GM18508 (cell line): ENCODE measurements at regions not wholly inside any gene's neighbourhood (a gene's known extent, or its start where the extent isn't known, plus 50 kb on each side); places are given as distances from the start of the nearest gene placed in this dataset.

Experiments used
- ATAC-seq: cut with Tn5 transposase; IDR thresholded peaks from one replicate; pipeline ENCODE4 v1.9.1; 2021; ENCODE audit warnings: moderate number of reproducible peaks; ENCODE audit not compliant: insufficient read depth, unreplicated experiment

DNA sequence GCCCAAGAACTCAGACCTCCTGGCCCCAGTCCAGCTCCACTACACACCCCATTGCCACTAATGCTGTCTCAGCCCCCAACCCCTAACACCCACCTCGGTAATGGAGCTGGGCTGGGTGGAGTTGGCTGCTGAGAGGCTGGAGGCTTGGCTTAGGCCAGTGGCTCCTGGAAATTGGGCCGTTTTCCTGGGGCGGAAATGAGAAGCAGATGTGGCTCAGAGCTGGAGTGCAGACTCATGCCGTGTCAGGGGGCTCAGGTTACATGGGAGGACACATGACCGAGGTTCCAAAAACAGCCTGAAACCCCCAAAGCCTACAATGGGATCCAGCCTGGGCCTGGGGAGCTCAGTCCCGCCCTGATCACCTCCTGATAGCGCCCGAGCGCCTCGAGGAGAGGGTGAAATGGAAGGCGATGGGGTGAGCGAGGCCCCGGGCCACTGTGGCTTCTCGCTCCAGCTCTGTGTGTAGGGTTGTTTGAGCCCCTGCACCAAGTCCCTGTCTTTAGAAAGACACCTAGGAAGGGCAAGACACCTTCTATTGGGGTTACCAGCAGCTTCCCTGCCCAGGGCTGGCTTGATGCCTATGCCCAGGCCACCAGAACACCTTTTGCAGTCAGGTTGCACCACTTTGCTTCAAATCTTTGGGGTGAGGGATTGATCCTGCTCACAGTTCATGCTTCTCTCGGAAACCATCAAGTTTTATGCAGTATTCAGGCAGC is 175.7 kb upstream of the HAAO start:
- ATAC-seq, result no peak

DNA sequence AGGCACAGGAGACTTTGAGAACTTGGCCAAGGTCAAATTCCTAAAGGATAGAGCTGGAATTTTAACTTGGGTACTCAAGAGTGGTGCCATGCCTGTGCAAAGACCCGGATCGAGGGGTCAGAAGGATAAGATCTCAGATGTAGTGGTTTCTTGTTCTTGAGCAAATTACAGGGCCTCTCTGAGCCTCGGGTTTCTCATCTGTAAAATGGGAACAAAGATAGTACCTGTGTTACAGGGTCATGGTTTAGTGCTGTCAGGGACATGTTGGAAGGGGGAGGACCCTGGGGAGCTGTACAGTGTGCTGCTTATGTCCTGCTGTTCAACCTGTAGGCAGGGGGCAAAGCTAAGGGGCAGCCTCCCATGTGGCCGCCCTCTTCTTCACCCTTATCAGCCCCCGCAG is 173.5 kb upstream of the HAAO start:
- no peak for ATAC-seq

DNA sequence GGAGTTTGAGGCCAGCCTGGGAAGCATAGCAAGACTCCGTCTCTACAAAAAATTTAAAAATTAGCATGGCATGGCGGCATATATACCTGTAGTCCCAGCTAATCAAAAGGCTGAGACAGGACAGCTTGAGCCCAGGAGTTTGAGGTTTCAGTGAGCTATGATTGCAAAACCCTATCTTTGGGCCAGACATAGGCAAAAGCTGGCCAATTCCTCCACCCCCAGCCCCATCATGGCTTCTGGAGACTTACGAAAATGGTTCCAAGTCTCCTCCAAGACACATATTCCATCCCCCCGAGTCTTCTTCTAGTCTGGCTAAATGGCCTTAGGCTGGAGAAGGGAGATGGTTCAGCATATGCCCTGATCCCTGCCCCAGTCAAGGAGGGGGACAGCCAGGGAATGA is 172.8 kb upstream of the HAAO start:
- no peak for ATAC-seq

DNA sequence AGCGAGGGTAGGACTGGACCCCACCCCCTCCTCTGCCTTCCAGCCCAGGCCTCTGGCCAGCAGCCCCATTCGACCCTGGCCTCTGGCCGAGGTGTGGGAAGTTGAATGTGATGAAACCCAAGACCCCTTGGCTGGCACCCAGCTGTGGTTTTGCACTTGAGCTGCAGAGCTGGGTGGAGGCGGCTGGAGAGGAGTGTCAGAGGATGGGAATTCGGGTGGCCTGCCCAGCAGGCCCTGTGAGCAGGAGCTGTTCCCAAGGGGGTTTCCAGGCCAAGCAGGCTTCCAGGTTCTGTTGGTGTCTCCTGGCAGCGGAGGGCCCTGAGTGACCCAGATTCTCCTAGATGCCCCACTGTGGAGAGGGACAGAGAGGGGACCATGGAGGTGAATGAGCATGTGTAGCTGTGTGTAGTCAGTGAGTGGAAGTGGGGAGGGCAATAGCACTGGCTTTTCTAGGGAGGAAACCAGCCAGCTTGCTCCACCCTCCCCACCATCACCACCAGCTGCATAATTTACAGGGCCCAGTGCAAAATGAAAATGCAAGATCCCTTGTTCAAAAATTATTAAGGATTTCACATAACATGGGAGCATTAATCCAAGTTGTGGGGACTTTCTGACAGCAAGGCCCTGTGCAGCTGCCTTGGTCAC is 172.2 kb upstream of the HAAO start:
- ATAC-seq, result no peak

DNA sequence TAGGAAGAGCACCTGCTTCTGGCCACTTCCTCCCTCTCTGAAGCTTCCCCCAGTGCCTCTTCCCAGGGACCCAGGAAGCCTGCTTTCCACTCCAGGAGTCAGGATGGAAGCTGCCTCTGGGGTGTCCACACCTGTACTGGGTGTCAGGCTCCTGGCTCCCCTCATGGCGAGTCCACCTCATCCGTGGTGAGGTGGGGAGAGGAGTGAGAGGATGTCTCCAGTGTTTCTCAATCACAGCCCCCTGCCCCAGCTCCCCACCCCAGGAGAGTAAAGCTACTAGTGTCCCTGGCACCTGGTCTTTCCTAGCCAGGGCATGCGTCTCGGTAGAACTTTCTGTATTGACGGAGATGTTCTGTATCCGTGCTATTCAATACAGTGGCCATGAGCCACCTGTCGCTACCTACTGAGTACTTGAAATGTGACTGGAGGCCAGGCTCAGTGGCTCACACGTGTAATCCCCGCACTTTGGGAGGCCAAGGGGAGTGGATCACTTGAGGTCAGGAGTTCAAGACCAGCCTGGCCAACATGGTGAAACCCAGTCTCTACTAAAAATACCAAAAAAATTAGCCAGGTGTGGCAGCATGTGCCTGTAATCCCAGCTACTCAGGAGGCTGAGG is 171.2 kb upstream of the HAAO start:
- ATAC-seq, result no peak

DNA sequence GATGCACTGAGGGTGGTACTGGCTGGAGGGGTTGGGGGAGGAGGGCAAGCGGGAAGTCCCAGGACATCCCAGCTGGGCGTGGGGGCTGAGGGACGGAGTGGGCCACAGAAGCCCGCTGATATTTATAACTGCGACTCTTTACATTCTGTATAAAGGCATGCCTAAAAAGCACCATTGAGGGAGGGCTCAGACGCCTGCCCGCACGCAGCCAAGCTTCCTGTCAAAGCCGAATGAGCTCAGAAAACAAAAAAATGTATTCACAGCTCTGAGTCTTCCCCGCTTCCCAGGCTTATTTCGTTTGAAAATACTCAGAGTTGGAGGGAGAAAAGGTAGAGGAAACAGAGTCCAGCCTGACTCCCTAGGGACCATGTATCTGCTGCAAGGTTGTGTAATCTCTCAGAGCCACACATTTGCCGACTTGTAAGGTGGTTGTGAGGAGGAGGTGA is 170.1 kb upstream of the HAAO start:
- ATAC-seq, result no peak

DNA sequence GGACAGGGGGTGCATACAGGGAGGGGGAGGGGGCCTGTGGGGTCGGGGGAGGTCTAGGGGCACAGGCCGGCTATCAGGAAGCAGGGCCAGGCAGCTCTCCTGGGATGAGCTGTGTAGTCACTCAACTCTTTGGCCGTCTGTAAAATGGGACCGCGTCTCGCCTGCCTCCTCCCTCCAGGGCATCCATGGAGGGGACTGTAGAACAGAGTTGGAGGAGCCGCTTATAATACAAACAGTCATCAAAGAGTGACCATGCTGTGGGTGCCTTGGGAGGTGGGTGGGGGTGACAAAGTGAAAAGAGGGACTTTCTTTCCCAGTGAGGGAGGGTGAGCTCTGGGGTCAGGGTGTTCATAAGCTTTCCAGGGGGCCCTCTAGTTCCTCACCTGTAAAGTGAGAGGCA is 169.6 kb upstream of the HAAO start:
- ATAC-seq, result no peak

DNA sequence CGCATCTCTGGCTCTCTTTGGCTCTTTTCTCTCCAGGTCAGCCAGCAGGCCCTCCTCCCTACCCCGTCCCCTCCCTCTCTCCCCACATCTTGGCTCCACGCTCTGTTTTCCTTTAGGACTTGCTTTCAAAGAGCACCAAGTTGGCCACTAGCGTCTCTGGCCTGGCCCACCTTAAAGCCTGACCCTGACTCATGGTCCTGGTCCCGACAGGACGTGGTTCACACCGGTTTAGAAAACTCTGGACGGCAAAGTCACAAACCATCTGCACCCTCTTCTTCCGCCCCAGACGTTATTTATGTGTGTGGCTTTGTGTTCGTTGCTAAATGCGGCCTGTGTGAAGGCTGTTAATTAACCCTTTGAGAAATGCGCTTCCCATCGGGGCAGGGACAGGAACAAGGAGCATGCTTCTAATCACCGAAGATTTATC is 169.0 kb upstream of the HAAO start:
- no peak for ATAC-seq

DNA sequence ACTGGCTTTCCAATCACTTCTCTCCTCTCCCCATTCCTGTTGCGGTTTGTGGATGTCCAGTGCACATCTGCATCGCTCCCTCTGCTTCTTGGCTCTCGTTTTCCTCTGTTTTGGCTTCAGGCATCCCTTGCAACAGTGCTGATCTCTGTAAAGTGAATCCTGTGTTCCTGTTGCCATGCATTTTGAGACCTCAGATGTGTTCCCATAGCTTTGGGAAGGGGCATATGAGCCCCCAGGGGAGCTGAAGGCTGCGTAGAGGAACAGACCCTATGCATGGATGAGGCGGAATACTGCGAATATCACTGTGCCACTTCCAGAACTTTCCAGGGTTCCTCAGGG is 168.4 kb upstream of the HAAO start:
- ATAC-seq, result no peak

DNA sequence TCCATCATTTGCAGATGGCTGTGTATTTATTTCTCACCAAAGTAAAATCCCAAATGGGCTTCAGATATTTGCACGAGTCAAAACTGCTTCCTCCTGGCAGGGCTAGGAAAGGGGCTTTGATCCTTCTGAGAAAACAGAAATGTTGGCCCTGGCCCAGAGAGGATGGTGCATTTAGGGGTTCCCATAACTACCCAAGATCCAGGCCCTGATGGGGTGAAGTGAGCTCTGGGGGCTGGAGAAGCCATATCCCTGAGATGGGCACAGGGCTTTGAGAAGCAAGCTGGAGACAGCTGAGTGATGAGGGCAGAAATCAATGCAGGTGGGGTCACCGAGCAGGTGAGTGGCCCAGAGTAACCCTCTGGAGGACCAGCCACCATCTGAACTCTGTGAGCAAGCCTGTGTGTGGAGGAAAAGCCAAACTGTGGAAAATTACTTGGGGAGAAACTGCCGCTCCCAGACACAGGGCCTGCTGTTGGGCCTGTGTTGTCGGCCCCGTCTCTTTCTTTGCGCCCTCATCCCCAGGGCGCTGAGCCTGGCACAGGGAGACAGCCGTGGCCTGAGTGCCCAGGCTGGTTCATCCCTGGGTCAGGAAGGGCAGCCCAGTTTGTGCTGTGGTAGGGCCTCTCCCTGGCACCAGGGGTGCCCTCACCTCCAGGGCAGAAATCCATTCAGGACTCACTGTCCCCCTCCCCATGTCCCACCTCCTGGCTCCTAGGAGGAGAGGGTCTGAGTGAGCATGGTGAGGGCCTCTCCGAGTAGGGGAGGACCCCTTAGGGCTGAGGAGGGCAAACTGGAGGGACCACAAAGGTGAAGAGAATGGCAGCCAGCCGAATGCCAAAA is 167.8 kb upstream of the HAAO start:
- no peak for ATAC-seq

DNA sequence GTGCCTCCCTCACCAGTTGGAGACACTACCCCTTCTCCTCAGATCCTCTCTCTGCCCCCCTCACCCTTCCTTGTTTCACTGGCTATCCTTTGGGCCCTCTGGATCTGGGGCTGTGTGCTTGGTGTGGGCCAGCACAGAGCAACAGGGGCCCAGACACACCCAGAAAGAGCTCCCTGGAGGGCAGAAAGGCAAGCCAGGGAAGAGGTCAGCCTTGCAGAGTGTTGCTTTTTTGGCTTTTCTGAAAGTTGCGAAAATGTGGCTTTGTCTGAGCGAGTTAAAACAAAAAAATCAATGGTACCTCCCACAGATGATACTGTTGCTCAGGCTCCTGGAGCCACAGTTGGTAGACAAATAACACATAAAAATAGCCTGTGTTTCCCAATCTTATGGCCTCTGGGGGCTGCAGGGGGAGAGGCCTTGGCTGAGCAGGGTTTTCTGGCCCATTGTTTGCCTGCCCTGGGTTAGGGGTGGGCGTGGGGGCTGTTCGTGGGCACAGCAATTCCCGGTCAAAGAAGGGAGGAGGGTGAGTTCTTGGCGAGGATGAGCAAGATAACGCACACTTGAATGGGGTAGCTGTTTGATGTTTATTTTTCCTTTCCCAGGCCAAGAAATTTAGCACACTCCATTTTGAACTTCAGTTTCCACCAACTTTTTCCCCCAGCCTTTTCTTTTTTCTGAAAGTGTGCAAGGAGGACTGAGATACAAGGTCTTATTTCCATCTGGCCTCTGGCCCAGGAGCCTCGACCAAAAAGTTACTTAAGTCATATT is 167.0 kb upstream of the HAAO start:
- ATAC-seq, result no peak

DNA sequence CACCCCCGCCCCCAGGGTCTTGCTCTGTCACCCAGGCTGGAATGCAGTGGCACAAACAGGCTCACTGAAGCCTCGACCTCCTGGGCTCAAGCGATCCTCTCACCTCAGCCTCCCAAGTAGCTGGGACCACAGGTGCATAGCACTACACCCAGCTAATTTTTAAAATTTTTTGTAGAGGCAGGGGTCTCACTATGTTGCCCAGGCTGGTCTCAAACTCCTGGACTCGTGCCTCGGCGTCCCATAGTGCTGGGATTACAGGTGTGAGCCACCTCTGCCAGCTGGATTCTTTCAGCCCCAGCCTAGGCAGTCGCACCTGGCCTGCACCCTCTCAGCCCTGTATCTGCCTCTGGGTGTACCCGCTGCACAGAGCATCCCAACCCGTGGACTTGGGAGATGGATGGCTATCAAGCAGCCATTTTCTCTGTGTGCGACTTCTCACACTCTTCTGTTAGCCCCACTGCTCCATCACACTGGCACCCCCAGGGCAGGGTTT is 166.4 kb upstream of the HAAO start:
- ATAC-seq, result no peak

DNA sequence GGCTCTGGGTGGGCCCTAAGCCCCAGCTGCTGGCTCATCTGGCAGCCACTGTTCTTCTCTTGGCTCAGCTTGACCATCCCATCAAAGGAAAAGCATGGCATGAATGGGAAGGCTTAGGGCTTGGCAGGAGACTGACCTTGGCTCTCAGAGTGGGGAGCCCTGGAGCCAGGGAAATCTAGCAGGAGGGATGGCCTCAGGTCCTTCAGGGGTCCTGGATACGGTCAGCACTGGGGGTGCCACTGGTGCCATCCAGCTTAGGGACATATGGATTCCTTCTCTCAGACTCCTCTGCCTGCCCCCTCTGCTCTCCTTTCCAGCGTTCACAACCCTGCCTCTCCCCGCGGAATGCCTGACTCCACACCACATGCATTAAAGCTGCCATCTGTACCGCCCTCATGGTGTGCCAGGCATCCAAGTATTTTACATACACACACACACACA is 165.5 kb upstream of the HAAO start:
- no peak for ATAC-seq

DNA sequence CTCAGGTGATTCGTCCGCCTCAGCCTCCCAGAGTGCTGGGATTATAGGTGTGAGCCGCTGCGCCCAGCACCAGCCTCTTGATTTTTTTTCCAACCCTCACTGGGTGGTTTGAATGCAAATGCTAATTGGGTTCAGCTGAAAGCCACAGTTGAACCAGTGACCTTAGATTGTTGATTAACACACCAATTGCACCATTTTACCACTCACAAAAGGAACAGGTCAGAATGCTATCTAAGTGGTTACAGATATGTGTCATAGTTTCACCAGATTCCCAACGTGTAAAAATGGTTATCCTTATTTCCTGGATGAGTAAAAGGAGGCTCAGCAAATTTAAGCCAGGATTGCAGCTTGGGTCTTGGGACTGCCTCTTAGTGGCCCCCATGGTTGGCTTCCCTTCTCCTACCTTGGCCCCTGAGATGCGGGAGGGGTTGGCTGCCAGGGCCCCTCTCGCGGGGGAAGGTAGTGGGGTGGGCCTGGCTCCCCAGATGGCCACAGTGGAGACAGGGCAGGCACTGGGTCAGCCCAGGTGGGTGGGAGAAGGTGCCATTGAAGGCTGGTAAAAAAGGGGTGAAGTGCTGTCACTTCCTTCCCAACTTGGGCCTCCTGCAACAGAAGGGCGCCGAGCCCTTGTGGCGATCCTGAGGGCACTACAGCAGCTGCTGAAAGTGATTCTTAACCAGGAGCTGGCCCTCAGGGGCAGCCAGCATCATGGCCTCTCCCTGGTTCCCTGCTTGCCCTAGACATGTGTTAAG is 164.9 kb upstream of the HAAO start:
- no peak for ATAC-seq

DNA sequence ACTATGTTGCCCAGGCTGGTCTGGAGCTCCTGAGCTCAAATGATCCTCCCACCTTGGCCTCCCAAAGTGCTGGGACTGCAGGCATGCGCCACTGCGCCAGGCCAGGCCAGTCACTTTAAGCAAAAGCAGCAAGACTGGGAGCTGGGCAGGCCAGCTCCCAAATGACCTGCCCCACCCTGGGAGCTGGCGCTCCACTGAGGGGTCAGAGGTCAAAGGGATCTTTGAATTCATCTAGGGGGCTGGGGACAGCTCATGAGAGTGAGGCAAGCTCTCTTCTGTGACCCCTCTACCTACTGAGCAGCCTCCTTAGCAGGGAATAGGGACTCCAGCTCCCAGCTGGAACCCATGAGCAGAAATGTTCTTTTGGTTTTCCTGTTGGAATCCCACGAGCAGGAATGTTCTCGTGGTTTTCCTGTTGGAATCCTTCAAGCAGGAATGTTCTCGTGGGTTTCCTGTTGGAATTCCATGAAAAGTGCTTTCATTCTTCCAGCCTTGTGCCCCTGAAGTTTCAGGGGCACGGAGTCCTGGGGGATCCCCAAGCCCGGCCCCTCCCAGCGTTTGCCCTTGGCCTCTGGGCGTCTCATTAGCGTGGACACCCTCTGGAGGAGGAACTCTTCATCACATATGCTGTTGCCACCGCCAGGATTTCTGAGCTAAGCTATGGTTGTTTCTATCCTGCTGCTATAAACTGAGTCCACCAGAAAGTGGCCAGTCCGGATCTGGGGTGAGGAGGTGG is 162.0 kb upstream of the HAAO start:
- ATAC-seq, result no peak

DNA sequence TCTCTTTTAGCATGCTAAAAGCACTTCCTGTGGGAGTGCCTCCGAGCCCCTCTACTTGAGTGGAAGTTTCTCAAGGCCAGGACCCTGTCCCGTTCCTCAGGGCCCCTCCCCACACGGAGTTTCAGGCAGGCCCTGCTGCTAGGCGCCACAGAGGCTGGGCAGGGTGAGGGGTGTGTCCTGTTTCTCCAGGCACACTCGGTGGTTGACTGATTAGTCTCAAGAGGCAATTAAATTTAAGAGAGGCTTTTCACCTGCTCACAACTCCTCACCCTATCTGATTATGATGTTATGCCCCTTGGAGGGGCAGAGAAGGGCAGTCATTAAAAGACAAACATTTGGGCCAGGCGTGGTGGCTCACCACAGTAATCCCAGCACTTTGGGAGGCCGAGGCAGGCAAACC is 160.8 kb upstream of the HAAO start:
- no peak for ATAC-seq

DNA sequence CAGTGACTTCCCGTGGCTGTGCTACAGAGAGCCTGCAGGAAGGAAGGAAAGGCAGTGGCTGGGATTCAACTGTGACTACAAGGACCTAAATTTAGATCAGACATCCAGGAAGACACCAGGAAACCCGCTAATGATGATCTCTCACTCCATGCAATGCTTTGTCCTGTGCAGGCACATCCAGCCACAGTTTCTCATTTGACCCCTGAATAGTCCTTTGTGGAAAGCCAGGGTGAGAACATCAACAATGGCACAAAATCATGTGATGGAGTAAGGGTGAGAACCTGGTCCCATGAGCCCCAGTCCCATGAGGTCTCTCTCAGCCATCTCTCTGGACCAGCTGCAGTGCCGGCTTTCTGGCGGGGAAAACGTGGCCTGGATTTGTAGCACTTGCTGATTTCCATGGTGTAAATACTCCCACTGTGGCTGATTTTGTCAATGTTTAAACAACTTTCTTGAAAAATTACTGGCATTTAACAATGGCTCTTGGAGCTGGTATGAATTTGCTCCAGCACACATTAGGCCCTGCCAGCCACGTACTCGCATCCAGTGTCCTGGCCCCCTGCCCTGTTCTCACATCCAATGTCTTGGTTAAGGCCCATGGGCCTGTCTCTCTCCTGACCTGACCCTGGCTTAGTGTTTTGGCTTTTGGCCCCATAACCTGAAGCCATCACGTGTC is 159.0 kb upstream of the HAAO start:
- no peak for ATAC-seq

DNA sequence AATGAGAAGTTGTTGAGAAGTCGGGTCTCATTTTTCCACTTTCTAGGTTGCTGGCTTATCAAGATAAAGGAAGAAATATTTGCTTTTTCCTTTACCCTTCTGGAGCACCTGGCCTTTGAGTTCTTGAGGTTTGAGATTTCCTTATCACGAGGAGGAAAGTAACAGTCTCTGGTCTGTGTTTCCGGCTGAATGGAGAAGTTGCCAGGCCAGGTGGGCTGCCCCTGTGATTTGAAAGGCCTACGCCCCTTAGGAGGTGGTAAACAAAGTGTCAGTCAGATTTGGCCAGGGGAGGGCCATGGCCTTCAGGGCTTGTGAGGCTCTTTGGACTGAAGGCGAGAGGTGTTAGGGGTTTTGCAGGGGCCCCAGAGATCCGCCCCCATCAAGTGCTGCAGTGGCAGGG is 156.7 kb upstream of the HAAO start:
- no peak for ATAC-seq
